ENCODE measurements at regions not wholly inside any gene's neighbourhood (a gene's known extent, or its start where the extent isn't known, plus 50 kb on each side); places are given as distances from the start of the nearest gene placed in this dataset.

DNA sequence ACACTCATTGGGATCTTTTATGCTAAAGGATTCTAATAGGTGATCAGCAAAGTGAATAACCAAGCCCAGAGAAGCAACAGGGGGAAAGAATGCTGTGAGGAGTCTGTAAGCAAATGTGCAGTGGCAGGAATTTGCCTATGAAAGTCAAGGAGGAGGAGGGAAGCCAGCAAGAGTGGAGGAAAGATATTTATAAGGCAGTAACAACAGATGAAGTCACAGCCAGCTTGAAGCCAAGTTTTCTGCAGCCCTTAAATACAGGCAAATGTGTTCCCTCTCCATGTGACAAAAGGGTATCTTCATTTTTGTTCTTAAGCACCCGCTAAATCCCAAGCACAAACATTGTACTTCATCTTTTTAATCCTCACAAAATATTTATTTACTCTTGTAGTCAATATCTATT lies 275.0 kb upstream of the CLNK start:
- no peak for ATAC-seq
- no peak for TF ChIP-seq CBX2 (IDR thresholded peaks at IDR 0.05; ENCODE audit: borderline replicate concordance, low read depth)
- no peak for TF ChIP-seq HEYL (CRISPR knock-in tag; IDR thresholded peaks at IDR 0.05)
- TF ChIP-seq POLR2AphosphoS2 (conservative IDR thresholded peaks at IDR 0.05; ENCODE audit: low read length): no peak
- no peak for TF ChIP-seq TFCP2L1 (CRISPR knock-in tag; IDR thresholded peaks at IDR 0.05)
- no peak for TF ChIP-seq ZSCAN20 (CRISPR knock-in tag; IDR thresholded peaks at IDR 0.05)
- TF ChIP-seq CHD2 (IDR thresholded peaks at IDR 0.05; ENCODE audit: low read length, partially characterized antibody): no peak
- no peak for TF ChIP-seq SMC3 (IDR thresholded peaks at IDR 0.05)
- TF ChIP-seq, protein P1, sequence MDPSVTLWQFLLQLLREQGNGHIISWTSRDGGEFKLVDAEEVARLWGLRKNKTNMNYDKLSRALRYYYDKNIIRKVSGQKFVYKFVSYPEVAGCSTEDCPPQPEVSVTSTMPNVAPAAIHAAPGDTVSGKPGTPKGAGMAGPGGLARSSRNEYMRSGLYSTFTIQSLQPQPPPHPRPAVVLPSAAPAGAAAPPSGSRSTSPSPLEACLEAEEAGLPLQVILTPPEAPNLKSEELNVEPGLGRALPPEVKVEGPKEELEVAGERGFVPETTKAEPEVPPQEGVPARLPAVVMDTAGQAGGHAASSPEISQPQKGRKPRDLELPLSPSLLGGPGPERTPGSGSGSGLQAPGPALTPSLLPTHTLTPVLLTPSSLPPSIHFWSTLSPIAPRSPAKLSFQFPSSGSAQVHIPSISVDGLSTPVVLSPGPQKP (IDR thresholded peaks at IDR 0.05; ENCODE audit: low read depth, low read length): no peak
- no peaks in the 10 kb centered on the region for H3K4me1 ChIP-seq
- no peak overlapping the region for H3K4me2 ChIP-seq
- H3K9me3 ChIP-seq: no peaks in the 10 kb centered on the region
- WGBS (ENCODE audit: missing lambda C conversion rate): 0% methylated on average over 1 of the region's 1 CpG
- POLR2A ChIA-PET: no interaction called here
- H3K27ac ChIP-seq: no peak overlapping the region
- CTCF ChIA-PET: no interaction called here
- DNase-seq (ENCODE audit: low read depth in 1 of 2, low spot score in 1 of 2): no peak
- FAIRE-seq: no peak
- no peak overlapping the region for H3K4me3 ChIP-seq

DNA sequence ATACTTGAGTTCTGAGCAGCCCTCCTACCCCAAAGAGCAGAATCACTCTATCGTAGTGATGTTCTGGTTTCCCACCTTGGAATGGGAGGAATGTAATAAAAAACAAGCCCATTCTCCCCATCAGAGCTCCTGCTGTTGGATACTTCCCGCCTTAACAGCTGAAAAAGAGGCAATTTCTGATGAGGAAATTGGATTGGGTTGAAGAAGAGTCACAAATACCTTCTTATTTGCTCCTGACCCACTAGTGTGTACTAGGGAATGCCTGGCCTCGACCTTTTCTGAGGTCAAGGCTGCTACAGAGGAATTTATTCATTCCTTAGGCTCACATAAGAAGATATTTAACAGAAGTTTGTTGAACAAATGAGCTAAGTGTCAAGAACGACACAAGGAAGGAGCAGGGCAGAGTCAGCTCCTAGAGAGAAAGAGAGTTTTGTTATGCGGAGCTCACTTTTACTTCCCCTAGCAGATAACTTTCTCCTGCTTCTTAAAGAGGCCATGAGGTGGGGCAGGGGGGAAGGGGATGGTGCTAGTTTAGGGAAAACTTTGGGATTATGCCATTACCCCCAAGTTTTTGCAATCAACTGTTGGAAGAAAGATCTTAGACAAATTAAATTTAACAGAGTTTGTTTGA lies 273.8 kb upstream of the CLNK start:
- 16% methylated on average over 5 of the region's 5 CpGs for WGBS (ENCODE audit: missing lambda C conversion rate)
- Histone ChIP-seq H3K9me3 (no peaks in the 10 kb centered on the region), H3K27ac (no peak overlapping the region), H3K4me3 (no peak overlapping the region), H3K4me1 (no peaks in the 10 kb centered on the region), H3K4me2 (no peak overlapping the region)
- no peak for DNase-seq (ENCODE audit: low read depth in 1 of 2, low spot score in 1 of 2)
- no peak for ATAC-seq
- no peak for FAIRE-seq
- ChIA-PET POLR2A (no interaction called here), CTCF (no interaction called here)
- TF ChIP-seq HDAC2 (IDR thresholded peaks at IDR 0.05): no peak
- TF ChIP-seq CBX2 (IDR thresholded peaks at IDR 0.05; ENCODE audit: borderline replicate concordance, low read depth): no peak
- TF ChIP-seq POLR2AphosphoS2 (conservative IDR thresholded peaks at IDR 0.05; ENCODE audit: low read length): no peak
- no peak for TF ChIP-seq HEYL (CRISPR knock-in tag; IDR thresholded peaks at IDR 0.05)
- no peak for TF ChIP-seq MAFK (IDR thresholded peaks at IDR 0.05; ENCODE audit: partially characterized antibody)
- no peak for TF ChIP-seq RNF2 (IDR thresholded peaks at IDR 0.05; ENCODE audit: borderline replicate concordance, low read depth)
- TF ChIP-seq KDM5A (IDR thresholded peaks at IDR 0.05): no peak
- no peak for TF ChIP-seq RAD21 (conservative IDR thresholded peaks at IDR 0.05 in 1 of 2, IDR thresholded peaks at IDR 0.05 in 1 of 2)
- no peak for TF ChIP-seq MAZ (IDR thresholded peaks at IDR 0.05; ENCODE audit: borderline replicate concordance, low read depth, low read length)
- no peak for TF ChIP-seq RARB (CRISPR knock-in tag; IDR thresholded peaks at IDR 0.05)
- TF ChIP-seq ZSCAN20 (CRISPR knock-in tag; IDR thresholded peaks at IDR 0.05): no peak
- no peak for TF ChIP-seq CEBPB (IDR thresholded peaks at IDR 0.05)
- TF ChIP-seq CHD2 (IDR thresholded peaks at IDR 0.05; ENCODE audit: low read length, partially characterized antibody): no peak

DNA sequence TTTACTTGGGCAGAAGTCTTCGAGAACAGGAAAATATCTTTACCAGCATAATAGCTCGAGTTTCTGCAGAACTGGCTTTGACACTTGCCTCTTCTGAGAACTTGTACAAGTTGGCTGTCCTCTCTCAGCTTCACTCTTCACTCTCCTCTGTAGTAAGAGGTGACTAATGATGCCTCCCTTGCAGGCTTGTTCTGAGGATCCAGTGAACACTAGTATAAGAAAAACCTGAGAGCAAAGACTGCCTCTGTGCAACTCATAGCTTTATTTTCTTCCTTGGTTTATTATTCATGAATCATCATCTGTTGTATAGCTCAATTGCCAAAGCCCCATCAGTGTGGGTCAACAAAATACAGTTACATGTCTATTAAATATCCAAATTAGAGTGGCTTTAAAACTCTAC lies 266.7 kb upstream of the CLNK start:
- H3K4me1 ChIP-seq: no peaks in the 10 kb centered on the region
- WGBS (ENCODE audit: missing lambda C conversion rate): 0% methylated on average over 2 of the region's 2 CpGs
- DNase-seq (ENCODE audit: low read depth in 1 of 2, low spot score in 1 of 2) (no peak), FAIRE-seq (no peak), ATAC-seq (no peak)
- no peak overlapping the region for H3K4me3 ChIP-seq
- H3K27ac ChIP-seq: no peak overlapping the region
- POLR2A ChIA-PET: no interaction called here
- H3K9me3 ChIP-seq: no peaks in the 10 kb centered on the region
- H3K4me2 ChIP-seq: no peak overlapping the region
- CTCF ChIA-PET: no interaction called here
- TF ChIP-seq NPAS2 (CRISPR knock-in tag; IDR thresholded peaks at IDR 0.05; ENCODE audit: borderline replicate concordance) (no peak), RARB (CRISPR knock-in tag; IDR thresholded peaks at IDR 0.05) (no peak), FOSL2 (IDR thresholded peaks at IDR 0.05) (no peak), FOSL2 (CRISPR knock-in tag; IDR thresholded peaks at IDR 0.05) (no peak), CHD2 (IDR thresholded peaks at IDR 0.05; ENCODE audit: low read length, partially characterized antibody) (no peak), KDM5A (IDR thresholded peaks at IDR 0.05) (no peak), RCOR1 (IDR thresholded peaks at IDR 0.05; ENCODE audit: low read depth, low read length) (no peak), EHF (CRISPR knock-in tag; IDR thresholded peaks at IDR 0.05) (no peak)
- TF ChIP-seq, protein P2, sequence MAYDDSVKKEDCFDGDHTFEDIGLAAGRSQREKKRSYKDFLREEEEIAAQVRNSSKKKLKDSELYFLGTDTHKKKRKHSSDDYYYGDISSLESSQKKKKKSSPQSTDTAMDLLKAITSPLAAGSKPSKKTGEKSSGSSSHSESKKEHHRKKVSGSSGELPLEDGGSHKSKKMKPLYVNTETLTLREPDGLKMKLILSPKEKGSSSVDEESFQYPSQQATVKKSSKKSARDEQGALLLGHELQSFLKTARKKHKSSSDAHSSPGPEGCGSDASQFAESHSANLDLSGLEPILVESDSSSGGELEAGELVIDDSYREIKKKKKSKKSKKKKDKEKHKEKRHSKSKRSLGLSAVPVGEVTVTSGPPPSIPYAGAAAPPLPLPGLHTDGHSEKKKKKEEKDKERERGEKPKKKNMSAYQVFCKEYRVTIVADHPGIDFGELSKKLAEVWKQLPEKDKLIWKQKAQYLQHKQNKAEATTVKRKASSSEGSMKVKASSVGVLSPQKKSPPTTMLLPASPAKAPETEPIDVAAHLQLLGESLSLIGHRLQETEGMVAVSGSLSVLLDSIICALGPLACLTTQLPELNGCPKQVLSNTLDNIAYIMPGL (CRISPR knock-in tag; IDR thresholded peaks at IDR 0.05; ENCODE audit: borderline replicate concordance): no peak
- TF ChIP-seq, protein P3, sequence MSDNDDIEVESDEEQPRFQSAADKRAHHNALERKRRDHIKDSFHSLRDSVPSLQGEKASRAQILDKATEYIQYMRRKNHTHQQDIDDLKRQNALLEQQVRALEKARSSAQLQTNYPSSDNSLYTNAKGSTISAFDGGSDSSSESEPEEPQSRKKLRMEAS (IDR thresholded peaks at IDR 0.05): no peak
- TF ChIP-seq, protein P4, sequence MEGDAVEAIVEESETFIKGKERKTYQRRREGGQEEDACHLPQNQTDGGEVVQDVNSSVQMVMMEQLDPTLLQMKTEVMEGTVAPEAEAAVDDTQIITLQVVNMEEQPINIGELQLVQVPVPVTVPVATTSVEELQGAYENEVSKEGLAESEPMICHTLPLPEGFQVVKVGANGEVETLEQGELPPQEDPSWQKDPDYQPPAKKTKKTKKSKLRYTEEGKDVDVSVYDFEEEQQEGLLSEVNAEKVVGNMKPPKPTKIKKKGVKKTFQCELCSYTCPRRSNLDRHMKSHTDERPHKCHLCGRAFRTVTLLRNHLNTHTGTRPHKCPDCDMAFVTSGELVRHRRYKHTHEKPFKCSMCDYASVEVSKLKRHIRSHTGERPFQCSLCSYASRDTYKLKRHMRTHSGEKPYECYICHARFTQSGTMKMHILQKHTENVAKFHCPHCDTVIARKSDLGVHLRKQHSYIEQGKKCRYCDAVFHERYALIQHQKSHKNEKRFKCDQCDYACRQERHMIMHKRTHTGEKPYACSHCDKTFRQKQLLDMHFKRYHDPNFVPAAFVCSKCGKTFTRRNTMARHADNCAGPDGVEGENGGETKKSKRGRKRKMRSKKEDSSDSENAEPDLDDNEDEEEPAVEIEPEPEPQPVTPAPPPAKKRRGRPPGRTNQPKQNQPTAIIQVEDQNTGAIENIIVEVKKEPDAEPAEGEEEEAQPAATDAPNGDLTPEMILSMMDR (IDR thresholded peaks at IDR 0.05): no peak
- TF ChIP-seq, protein P5, sequence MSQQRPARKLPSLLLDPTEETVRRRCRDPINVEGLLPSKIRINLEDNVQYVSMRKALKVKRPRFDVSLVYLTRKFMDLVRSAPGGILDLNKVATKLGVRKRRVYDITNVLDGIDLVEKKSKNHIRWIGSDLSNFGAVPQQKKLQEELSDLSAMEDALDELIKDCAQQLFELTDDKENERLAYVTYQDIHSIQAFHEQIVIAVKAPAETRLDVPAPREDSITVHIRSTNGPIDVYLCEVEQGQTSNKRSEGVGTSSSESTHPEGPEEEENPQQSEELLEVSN (IDR thresholded peaks at IDR 0.05; ENCODE audit: borderline replicate concordance, low read depth): no peak
- TF ChIP-seq, protein P6, sequence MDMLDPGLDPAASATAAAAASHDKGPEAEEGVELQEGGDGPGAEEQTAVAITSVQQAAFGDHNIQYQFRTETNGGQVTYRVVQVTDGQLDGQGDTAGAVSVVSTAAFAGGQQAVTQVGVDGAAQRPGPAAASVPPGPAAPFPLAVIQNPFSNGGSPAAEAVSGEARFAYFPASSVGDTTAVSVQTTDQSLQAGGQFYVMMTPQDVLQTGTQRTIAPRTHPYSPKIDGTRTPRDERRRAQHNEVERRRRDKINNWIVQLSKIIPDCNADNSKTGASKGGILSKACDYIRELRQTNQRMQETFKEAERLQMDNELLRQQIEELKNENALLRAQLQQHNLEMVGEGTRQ (IDR thresholded peaks at IDR 0.05): no peak
- TF ChIP-seq, protein P7, sequence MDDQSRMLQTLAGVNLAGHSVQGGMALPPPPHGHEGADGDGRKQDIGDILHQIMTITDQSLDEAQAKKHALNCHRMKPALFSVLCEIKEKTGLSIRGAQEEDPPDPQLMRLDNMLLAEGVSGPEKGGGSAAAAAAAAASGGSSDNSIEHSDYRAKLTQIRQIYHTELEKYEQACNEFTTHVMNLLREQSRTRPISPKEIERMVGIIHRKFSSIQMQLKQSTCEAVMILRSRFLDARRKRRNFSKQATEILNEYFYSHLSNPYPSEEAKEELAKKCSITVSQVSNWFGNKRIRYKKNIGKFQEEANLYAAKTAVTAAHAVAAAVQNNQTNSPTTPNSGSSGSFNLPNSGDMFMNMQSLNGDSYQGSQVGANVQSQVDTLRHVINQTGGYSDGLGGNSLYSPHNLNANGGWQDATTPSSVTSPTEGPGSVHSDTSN (IDR thresholded peaks at IDR 0.05): no peak

Measured in A549 (cell line).